HCT116 (cell line): ENCODE measurements at regions not wholly inside any gene's neighbourhood (a gene's known extent, or its start where the extent isn't known, plus 50 kb on each side); places are given as distances from the start of the nearest gene placed in this dataset.

Source experiments
- ATAC-seq: fragments of 200-7000 bp; cut with Tn5 transposase; 2 replicates; pipeline ENCODE4 v1.9.1; 2020; ENCODE audit warnings: mild to moderate bottlenecking, moderate library complexity
- BruUV-seq: library from RNA; stranded (reverse); fragments of 400-500 nt; replicated peaks from 2 replicates; lab custom pipeline; 2021; lab: Mats Ljungman, UMichigan
- CTCF ChIA-PET: fragments of 300-600 bp; sonication (Branson Sonifier 250); formaldehyde crosslinking; loops from one replicate; lab custom pipeline; 2021; ENCODE audit warnings: antibody characterized with exemption; lab: Charles Lee
- POLR2A ChIA-PET: fragments of 300-600, 350-600 bp; sonication (Branson Sonifier 250); formaldehyde crosslinking; loops from one replicate; lab custom pipeline; 2021; ENCODE audit warnings: antibody characterized with exemption; lab: Charles Lee
- RAD21 ChIA-PET, 2 experiments: fragments of 300-600 bp; sonication (Branson Sonifier 250); formaldehyde crosslinking; loops; one replicate each; lab custom pipeline; 2023; ENCODE audit warnings: low total read pairs in 2 of 2; ENCODE audit not compliant: uncharacterized antibody in 2 of 2, unreplicated experiment in 2 of 2, low non-redundant PET in 1 of 2; lab: Charles Lee
- DNase-seq: peaks from one replicate; pipeline ENCODE4 v3.0.0-alpha.2; 2010; ENCODE audit warnings: low read depth, low spot score
- H2AFZ ChIP-seq: fragments of 200-600 bp; shearing (Covaris generic), sonication (generic); 2 replicates; pipeline ENCODE4 v1.6.1; 2017; ENCODE audit warnings: low read depth, mixed run types, mixed read lengths, antibody characterized with exemption, low read length; ENCODE audit not compliant: poor library complexity, severe bottlenecking
- H3K27ac ChIP-seq: 2 replicates; pipeline ENCODE4 v1.5.1; 2012; ENCODE audit warnings: low read depth, low read length
- H3K27me3 ChIP-seq: fragments of 200-600 bp; sonication (generic); 2 replicates; pipeline ENCODE4 v1.6.1; 2016; ENCODE audit warnings: mixed run types, low read length, mixed read lengths; ENCODE audit not compliant: insufficient read depth
- H3K36me3 ChIP-seq, 2 experiments: fragments of 200-500 bp in 1 of 2; fragments of 200-600 bp in 1 of 2; sonication (Bioruptor generic) in 1 of 2; sonication (generic) in 1 of 2; 2 replicates each; pipeline versions ENCODE4 v1.5.1 to v1.6.1; 2014 to 2016; ENCODE audit warnings: low read length in 2 of 2, inconsistent platforms in 1 of 2, mixed read lengths in 1 of 2, mixed run types in 1 of 2; ENCODE audit not compliant: insufficient read depth in 2 of 2, control insufficient read depth in 1 of 2
- H3K4me1 ChIP-seq, 2 experiments: fragments of 200-600 bp in 1 of 2; sonication (generic) in 1 of 2; 2 replicates each; pipeline versions ENCODE4 v1.5.1 to v1.6.1; 2012 to 2017; ENCODE audit warnings: low read length in 2 of 2, inconsistent platforms in 1 of 2, mild to moderate bottlenecking in 1 of 2, mixed read lengths in 1 of 2, mixed run types in 1 of 2, moderate library complexity in 1 of 2; ENCODE audit not compliant: insufficient read depth in 2 of 2, control insufficient read depth in 1 of 2
- H3K4me2 ChIP-seq: fragments of 200-600 bp; sonication (generic); 2 replicates; pipeline ENCODE4 v1.6.1; 2017; ENCODE audit warnings: mixed run types, low read length, mixed read lengths
- H3K4me3 ChIP-seq, 2 experiments: fragments of 200-600 bp in 1 of 2; sonication (generic) in 1 of 2; replicated peaks in 1 of 2; 2 replicates each; pipeline ENCODE4 v1.5.1; 2011 to 2016; ENCODE audit warnings: low read length in 2 of 2, control low read depth in 1 of 2, low read depth in 1 of 2, mild to moderate bottlenecking in 1 of 2, mixed read lengths in 1 of 2, mixed run types in 1 of 2
- H3K79me2 ChIP-seq: fragments of 200-600 bp; sonication (generic); 2 replicates; pipeline ENCODE4 v1.6.1; 2017; ENCODE audit warnings: mild to moderate bottlenecking, mixed run types, low read length, moderate library complexity, mixed read lengths; ENCODE audit not compliant: insufficient read depth
- H3K9ac ChIP-seq: fragments of 200-600 bp; sonication (generic); 2 replicates; pipeline ENCODE4 v1.6.1; 2016; ENCODE audit warnings: low read length, mixed read lengths
- H3K9me2 ChIP-seq: fragments of 200-600 bp; sonication (generic), shearing (Covaris generic); 2 replicates; pipeline ENCODE4 v1.6.1; 2017; ENCODE audit warnings: mixed run types, mild to moderate bottlenecking, moderate library complexity; ENCODE audit not compliant: insufficient read depth
- H3K9me3 ChIP-seq, 2 experiments: fragments of 200-500 bp in 1 of 2; fragments of 200-600 bp in 1 of 2; sonication (Bioruptor generic) in 1 of 2; sonication (generic) in 1 of 2; 2 replicates each; pipeline ENCODE4 v1.6.1; 2014 to 2017; ENCODE audit warnings: low read length in 2 of 2, mixed read lengths in 2 of 2, inconsistent platforms in 1 of 2, low read depth in 1 of 2, mild to moderate bottlenecking in 1 of 2, mixed run types in 1 of 2, moderate library complexity in 1 of 2; ENCODE audit not compliant: control insufficient read depth in 1 of 2, insufficient read depth in 1 of 2
- H4K20me1 ChIP-seq: fragments of 200-600 bp; sonication (generic), shearing (Covaris generic); 2 replicates; pipeline ENCODE4 v1.6.1; 2017; ENCODE audit warnings: mixed run types, mild to moderate bottlenecking, moderate library complexity; ENCODE audit not compliant: insufficient read depth
- CBX3 ChIP-seq: IDR thresholded peaks from 2 replicates; pipeline ENCODE4 v1.6.1; 2012; ENCODE audit warnings: low read depth
- CEBPB ChIP-seq: IDR thresholded peaks from 2 replicates; pipeline ENCODE4 v1.6.1; 2012; ENCODE audit warnings: low read depth
- EGR1 ChIP-seq: IDR thresholded peaks from 2 replicates; pipeline ENCODE4 v1.6.1; 2012; ENCODE audit warnings: low read depth
- ELF1 ChIP-seq: IDR thresholded peaks from 2 replicates; pipeline ENCODE4 v1.6.1; 2012; ENCODE audit warnings: low read depth, borderline replicate concordance
- EZH2 ChIP-seq: fragments of 200-600 bp; sonication (generic); IDR thresholded peaks from 2 replicates; pipeline ENCODE4 v1.6.1; 2017; ENCODE audit warnings: antibody characterized with exemption, mixed run types
- JUND ChIP-seq: IDR thresholded peaks from 2 replicates; pipeline ENCODE4 v1.6.1; 2012
- MAX ChIP-seq: IDR thresholded peaks from 2 replicates; pipeline ENCODE4 v1.6.1; 2012
- POLR2A ChIP-seq: IDR thresholded peaks from 2 replicates; pipeline ENCODE4 v1.7.0; 2011; ENCODE audit warnings: borderline replicate concordance; ENCODE audit not compliant: insufficient read depth, insufficient read length; ENCODE audit errors: extremely low read depth
- RAD21 ChIP-seq: IDR thresholded peaks from 2 replicates; pipeline ENCODE4 v1.6.1; 2012; ENCODE audit warnings: low read depth, mild to moderate bottlenecking
- SP1 ChIP-seq: IDR thresholded peaks from 2 replicates; pipeline ENCODE4 v1.6.1; 2012; ENCODE audit warnings: low read depth
- TCF7L2 ChIP-seq: IDR thresholded peaks from 2 replicates; pipeline ENCODE4 v1.7.0; 2011; ENCODE audit warnings: borderline replicate concordance, inconsistent platforms; ENCODE audit not compliant: insufficient read depth, insufficient read length; ENCODE audit errors: extremely low read depth
- ZFX ChIP-seq: fragments of 450-650 bp; IDR thresholded peaks from 2 replicates; pipeline ENCODE4 v1.6.1; 2017
- intact Hi-C: fragments of 100-400 bp; cut with micrococcal nuclease; formaldehyde crosslinking; loops from 2 replicates; pipeline ENCODE4 v1.10.0; 2022
- TF ChIP-seq, protein P1 (sequence below): IDR thresholded peaks from 2 replicates; pipeline ENCODE4 v1.6.1; 2011; ENCODE audit warnings: mild to moderate bottlenecking, low read length, moderate library complexity; ENCODE audit not compliant: insufficient replicate concordance; ENCODE audit errors: extremely low read depth

GRCh38 chrX:10047133-10047532 is 80.0 kb downstream of the CLDN34 start:
- RAD21 ChIA-PET = no interaction called here
- intact Hi-C loops = no loop called here
- CTCF ChIA-PET = no interaction called here
- POLR2A ChIA-PET = no interaction called here
- ATAC-seq (no peak), DNase-seq (no peak)
- H3K9me3 ChIP-seq = no peaks in the 10 kb centered on the region
- no peak overlapping the region for H3K9ac ChIP-seq
- no peaks in the 10 kb centered on the region for H3K4me1 ChIP-seq
- no peak overlapping the region for H3K27ac ChIP-seq
- H3K9me2 ChIP-seq = no peaks in the 10 kb centered on the region
- no peaks in the 10 kb centered on the region for H4K20me1 ChIP-seq
- H2AFZ ChIP-seq = no peak overlapping the region
- no peaks in the 10 kb centered on the region for H3K27me3 ChIP-seq
- TF ChIP-seq POLR2A (no peak), ELF1 (no peak), SP1 (no peak), ZFX (no peak), RAD21 (no peak), TCF7L2 (no peak), MAX (no peak), EZH2 (no peak), JUND (no peak), EGR1 (no peak), CBX3 (no peak), CEBPB (no peak)
- TF ChIP-seq, protein P1, sequence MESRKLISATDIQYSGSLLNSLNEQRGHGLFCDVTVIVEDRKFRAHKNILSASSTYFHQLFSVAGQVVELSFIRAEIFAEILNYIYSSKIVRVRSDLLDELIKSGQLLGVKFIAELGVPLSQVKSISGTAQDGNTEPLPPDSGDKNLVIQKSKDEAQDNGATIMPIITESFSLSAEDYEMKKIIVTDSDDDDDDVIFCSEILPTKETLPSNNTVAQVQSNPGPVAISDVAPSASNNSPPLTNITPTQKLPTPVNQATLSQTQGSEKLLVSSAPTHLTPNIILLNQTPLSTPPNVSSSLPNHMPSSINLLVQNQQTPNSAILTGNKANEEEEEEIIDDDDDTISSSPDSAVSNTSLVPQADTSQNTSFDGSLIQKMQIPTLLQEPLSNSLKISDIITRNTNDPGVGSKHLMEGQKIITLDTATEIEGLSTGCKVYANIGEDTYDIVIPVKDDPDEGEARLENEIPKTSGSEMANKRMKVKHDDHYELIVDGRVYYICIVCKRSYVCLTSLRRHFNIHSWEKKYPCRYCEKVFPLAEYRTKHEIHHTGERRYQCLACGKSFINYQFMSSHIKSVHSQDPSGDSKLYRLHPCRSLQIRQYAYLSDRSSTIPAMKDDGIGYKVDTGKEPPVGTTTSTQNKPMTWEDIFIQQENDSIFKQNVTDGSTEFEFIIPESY = no peak
- H3K79me2 ChIP-seq = no peaks in the 10 kb centered on the region
- no peaks in the 10 kb centered on the region for H3K36me3 ChIP-seq
- no peak overlapping the region for H3K4me2 ChIP-seq
- H3K4me3 ChIP-seq = no peak overlapping the region
- no TSS peak for BruUV-seq
